ENCODE measurements at regions not wholly inside any gene's neighbourhood (a gene's known extent, or its start where the extent isn't known, plus 50 kb on each side); places are given as distances from the start of the nearest gene placed in this dataset.

DNA sequence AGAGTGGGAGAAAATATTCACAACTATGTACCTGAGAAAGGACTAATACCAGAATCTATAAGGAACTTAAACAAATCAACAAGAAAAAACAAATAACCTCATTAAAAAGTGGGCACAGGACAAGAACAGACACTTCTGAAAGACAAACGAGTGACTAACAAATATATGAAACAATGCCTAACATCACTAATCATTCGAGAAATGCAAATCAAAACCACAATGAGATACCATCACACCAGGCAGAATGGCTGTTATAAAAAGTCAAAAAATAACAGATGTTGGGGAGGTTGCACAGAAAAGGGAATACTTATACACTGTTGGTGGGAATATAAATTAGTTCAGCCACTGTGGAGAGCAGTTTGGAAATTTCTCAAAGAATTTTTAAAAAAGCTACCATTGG lies 83.5 kb upstream of the WSCD1 start:
- TF ChIP-seq, protein P1, sequence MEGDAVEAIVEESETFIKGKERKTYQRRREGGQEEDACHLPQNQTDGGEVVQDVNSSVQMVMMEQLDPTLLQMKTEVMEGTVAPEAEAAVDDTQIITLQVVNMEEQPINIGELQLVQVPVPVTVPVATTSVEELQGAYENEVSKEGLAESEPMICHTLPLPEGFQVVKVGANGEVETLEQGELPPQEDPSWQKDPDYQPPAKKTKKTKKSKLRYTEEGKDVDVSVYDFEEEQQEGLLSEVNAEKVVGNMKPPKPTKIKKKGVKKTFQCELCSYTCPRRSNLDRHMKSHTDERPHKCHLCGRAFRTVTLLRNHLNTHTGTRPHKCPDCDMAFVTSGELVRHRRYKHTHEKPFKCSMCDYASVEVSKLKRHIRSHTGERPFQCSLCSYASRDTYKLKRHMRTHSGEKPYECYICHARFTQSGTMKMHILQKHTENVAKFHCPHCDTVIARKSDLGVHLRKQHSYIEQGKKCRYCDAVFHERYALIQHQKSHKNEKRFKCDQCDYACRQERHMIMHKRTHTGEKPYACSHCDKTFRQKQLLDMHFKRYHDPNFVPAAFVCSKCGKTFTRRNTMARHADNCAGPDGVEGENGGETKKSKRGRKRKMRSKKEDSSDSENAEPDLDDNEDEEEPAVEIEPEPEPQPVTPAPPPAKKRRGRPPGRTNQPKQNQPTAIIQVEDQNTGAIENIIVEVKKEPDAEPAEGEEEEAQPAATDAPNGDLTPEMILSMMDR (conservative IDR thresholded peaks at IDR 0.05; ENCODE audit: low read depth, low read length) = no peak
- TF ChIP-seq POLR2A (IDR thresholded peaks at IDR 0.05; ENCODE audit: low read depth, low read length) (no peak), RFX5 (IDR thresholded peaks at IDR 0.05; ENCODE audit: low read depth, low read length) (no peak), BHLHE40 (IDR thresholded peaks at IDR 0.05; ENCODE audit: low read depth, low read length) (no peak), CEBPB (IDR thresholded peaks at IDR 0.05; ENCODE audit: low read depth, low read length) (no peak), NFE2L2 (IDR thresholded peaks at IDR 0.05; ENCODE audit: low read depth, low read length) (no peak), SMC3 (IDR thresholded peaks at IDR 0.05; ENCODE audit: low read depth, low read length) (no peak), FOS (IDR thresholded peaks at IDR 0.05; ENCODE audit: low read depth, low read length) (no peak), MAZ (IDR thresholded peaks at IDR 0.05; ENCODE audit: borderline replicate concordance, low read depth, low read length) (no peak)
- TF ChIP-seq, protein P2, sequence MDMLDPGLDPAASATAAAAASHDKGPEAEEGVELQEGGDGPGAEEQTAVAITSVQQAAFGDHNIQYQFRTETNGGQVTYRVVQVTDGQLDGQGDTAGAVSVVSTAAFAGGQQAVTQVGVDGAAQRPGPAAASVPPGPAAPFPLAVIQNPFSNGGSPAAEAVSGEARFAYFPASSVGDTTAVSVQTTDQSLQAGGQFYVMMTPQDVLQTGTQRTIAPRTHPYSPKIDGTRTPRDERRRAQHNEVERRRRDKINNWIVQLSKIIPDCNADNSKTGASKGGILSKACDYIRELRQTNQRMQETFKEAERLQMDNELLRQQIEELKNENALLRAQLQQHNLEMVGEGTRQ (IDR thresholded peaks at IDR 0.05; ENCODE audit: low read depth, low read length) = no peak
